GM12874 (cell line): ENCODE measurements at regions not wholly inside any gene's neighbourhood (a gene's known extent, or its start where the extent isn't known, plus 50 kb on each side); places are given as distances from the start of the nearest gene placed in this dataset.

Experiments
- CTCF ChIP-seq: IDR thresholded peaks from 2 replicates; pipeline ENCODE4 v1.5.1; 2011; ENCODE audit warnings: low read depth, mild to moderate bottlenecking, control low read depth, low read length, moderate library complexity; ENCODE audit not compliant: insufficient read depth

- TF ChIP-seq CTCF = no peak
Observed at GRCh38 chr13:105329359-105329758, 1206.1 kb downstream of the EFNB2 start.

DNA sequence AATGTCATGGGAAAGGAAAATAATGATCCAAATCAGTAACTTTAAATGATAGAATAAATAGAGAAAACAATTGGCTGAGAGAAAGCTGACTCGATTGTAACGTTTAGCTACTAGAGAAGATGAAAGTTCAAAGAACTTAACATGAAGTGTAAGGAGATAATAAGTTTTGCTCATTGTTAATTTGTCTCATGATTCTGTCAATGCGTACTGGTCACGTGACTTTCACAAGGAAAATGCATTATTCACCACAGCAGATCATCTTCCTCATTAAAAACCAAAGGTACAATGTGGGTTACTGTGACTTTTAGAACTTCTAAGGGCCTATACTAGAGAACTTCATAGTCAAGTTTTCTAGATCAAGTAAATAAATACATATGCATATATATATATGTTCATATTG, 1207.2 kb downstream of the EFNB2 start:
- no peak for TF ChIP-seq CTCF

DNA sequence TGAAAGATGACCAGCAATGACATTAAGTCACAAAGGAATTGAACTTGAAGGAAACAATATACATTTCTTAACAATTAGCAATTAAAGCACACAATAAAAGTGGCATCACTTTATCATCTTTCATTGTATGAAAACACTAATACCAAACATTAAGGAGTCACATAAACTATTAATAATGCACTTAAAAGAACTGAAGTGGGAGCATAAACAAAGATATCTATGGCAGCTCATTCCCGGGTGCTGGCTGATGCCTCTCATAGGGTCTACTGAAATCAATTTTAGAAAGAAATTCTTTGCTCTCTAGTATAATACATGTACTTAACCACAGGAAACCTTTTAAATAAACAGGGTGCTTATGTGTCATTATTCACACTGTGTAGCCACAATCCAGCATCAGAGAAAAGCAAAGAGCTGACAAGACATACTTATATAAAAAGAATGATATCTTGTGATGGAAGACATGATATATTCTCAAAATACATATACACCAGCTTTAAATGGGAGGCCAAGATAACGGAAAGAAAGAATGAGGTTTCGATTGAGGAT, 1207.8 kb downstream of the EFNB2 start:
- TF ChIP-seq CTCF = no peak

GRCh38 chr13:105319875-105320274, 1215.6 kb downstream of the EFNB2 start:
- TF ChIP-seq CTCF = no peak

GRCh38 chr13:105316731-105317130, 1218.7 kb downstream of the EFNB2 start:
- TF ChIP-seq CTCF = no peak

GRCh38 chr13:105312906-105313305, 1222.6 kb downstream of the EFNB2 start:
- no peak for TF ChIP-seq CTCF

DNA sequence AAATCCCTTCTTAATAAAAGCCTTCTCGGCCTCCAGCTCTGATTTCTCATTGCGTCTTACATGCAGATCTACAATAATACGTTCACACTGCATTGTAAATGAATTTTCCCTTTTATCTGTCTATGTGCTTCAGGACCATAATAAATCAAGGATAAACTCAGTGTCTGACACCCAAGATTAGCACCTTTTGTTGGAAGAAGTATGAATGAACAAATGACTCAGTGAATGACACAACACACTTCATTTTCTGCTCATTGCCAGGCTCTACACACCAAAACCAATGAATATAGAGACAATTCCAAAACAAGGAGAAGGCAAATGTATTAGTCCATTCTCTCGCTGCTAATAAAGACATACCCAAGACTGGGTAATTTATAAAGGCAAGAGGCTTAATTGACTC, 1224.4 kb downstream of the EFNB2 start:
- no peak for TF ChIP-seq CTCF

DNA sequence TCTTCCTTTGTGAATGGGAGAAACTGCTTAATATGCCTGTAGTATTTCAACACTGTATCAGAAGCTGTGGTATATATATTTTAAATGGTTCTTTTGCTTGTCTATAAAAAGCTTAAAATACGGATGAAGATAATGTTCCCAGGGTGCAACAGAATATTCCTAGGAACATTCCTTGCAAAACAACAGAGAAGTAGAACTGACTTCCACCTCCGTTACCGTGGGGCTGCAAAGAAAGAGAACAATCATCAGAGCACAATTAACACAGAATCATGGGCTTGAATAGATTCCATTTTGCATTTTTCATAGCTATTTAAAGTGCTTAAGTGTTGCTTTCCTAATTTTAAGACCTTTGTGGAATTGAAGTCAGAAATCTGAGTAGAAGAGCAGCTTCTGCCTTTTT, 1227.7 kb downstream of the EFNB2 start:
- TF ChIP-seq CTCF = no peak
